ENCODE measurements at regions not wholly inside any gene's neighbourhood (a gene's known extent, or its start where the extent isn't known, plus 50 kb on each side); places are given as distances from the start of the nearest gene placed in this dataset.

DNA sequence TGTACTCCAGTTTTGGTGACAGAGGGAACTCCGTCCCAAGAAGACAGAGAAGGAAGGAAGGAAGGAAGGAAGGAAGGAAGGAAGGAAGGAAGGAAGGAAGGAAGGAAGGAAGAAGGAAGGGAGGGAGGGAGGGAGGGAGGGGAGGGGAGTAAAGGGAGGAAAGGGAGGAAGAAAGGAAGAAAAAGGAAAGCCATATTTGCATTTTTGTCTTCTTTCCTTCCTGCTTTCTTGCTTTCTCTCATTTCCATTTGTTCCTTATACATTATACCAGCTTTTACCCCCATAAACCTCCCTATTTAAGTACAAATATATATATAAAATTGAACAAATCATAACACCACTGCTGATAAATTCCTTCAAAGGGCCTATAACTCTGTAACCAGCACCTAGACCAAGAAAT is 151.8 kb downstream of the SMC2 start:
- Histone ChIP-seq H3K27ac (ENCODE audit: low read depth, low read length) (no peak overlapping the region), H3K4me3 (ENCODE audit: low read depth, low read length) (no peak overlapping the region), H3K4me1 (ENCODE audit: control insufficient read depth, insufficient read depth, low read length) (no peaks in the 10 kb centered on the region), H3K36me3 (ENCODE audit: control insufficient read depth, insufficient read depth, low read length) (no peaks in the 10 kb centered on the region), H3K9me3 (ENCODE audit: control insufficient read depth, insufficient read depth, low read depth, low read length) (no peaks in the 10 kb centered on the region), H3K27me3 (ENCODE audit: control insufficient read depth, insufficient read depth, low read length) (no peaks in the 10 kb centered on the region), H3K9ac (ENCODE audit: low read length) (no peak overlapping the region)

DNA sequence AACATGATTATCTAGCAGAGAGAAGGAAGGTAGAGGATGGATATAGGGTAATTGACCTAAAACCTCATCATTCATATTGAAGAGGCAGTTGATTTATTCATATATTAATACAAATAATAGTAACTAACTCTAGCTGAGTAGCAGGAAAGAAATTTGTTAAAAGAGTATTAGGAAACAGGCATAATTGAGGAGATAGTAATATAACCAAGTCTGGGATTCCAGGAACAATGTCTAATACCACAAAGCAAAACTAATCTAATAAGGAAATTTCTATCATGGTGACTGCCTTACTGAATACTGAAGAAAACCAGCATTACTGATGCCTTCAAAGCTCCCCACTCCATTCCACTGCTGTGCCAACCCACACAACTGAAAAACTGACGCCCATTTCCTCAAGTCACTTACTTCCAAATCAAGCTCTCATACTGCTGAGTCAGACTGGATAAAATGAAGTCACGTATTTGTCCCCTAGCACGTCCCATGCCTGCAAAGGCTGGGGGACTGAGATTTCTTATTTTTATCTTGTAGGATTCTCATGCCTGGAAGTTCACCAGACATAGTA is 153.9 kb downstream of the SMC2 start:
- H3K9ac ChIP-seq (ENCODE audit: low read length), result no peak overlapping the region
- no peaks in the 10 kb centered on the region for H3K36me3 ChIP-seq (ENCODE audit: control insufficient read depth, insufficient read depth, low read length)
- no peak overlapping the region for H3K27ac ChIP-seq (ENCODE audit: low read depth, low read length)
- no peaks in the 10 kb centered on the region for H3K4me1 ChIP-seq (ENCODE audit: control insufficient read depth, insufficient read depth, low read length)
- H3K9me3 ChIP-seq (ENCODE audit: control insufficient read depth, insufficient read depth, low read depth, low read length), result peaks cover 6% of the 10 kb centered on the region; the same call in 1 of the 2 replicates
- H3K4me3 ChIP-seq (ENCODE audit: low read depth, low read length), result no peak overlapping the region
- no peaks in the 10 kb centered on the region for H3K27me3 ChIP-seq (ENCODE audit: control insufficient read depth, insufficient read depth, low read length)

DNA sequence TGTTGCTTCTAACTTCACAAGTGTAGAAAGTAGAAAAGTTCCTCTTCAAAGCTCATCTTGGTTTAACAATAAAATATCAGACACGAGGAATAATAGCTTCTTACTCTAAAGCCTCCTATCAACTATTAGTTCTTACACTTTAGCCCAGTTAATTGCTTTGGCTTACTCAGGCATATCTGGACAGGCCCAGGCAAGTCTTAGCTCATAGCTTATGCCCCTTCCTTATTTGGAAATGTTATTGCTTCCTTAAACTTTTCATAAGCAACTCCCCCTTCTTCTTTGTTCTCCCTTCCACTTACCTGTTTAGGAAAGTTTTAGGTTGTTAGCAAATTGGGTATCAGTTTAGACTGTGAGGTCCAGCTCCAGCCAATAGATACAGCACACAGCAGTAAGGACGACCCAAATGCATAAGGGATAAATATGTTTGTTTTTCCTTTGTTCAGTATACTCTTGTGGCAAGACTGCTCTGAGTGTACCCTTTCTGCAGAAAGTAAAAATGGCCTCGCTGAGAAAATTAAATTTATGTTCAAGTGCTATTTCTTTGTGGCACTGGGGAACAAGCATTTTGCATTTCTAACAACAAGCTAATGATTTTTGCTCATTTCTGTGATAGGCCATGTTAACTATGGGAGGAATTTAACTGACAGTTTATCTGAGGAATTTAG is 162.1 kb downstream of the SMC2 start:
- peak overlapping the region; percentile 47 for H3K27ac ChIP-seq (ENCODE audit: low read depth, low read length)
- H3K9ac ChIP-seq (ENCODE audit: low read length), result no peak overlapping the region
- peaks cover 16% of the 10 kb centered on the region; the same call in 1 of the 2 replicates for H3K9me3 ChIP-seq (ENCODE audit: control insufficient read depth, insufficient read depth, low read depth, low read length)
- H3K27me3 ChIP-seq (ENCODE audit: control insufficient read depth, insufficient read depth, low read length), result no peaks in the 10 kb centered on the region
- no peak overlapping the region for H3K4me3 ChIP-seq (ENCODE audit: low read depth, low read length)
- H3K4me1 ChIP-seq (ENCODE audit: control insufficient read depth, insufficient read depth, low read length), result peaks cover 35% of the 10 kb centered on the region
- H3K36me3 ChIP-seq (ENCODE audit: control insufficient read depth, insufficient read depth, low read length), result no peaks in the 10 kb centered on the region

DNA sequence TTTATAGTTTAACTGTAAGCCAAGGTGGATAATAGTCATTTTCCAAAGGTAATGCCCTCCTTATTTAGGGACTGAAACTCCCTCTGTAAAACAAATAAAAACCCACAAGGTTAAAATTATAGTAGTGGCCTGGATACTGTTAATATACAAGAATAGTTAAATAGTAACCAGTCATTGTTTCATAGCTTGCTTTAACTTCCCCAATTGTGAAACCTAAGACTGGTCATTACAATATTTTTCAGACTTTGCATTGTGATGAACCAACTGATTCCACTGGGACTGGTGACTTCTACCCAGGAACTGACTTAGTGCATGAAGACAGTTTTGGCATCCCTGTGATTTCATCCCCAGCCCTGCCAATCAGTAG is 162.6 kb downstream of the SMC2 start:
- Histone ChIP-seq H3K4me3 (ENCODE audit: low read depth, low read length) (no peak overlapping the region), H3K9me3 (ENCODE audit: control insufficient read depth, insufficient read depth, low read depth, low read length) (peaks cover 16% of the 10 kb centered on the region; the same call in 1 of the 2 replicates), H3K36me3 (ENCODE audit: control insufficient read depth, insufficient read depth, low read length) (no peaks in the 10 kb centered on the region), H3K9ac (ENCODE audit: low read length) (no peak overlapping the region), H3K27me3 (ENCODE audit: control insufficient read depth, insufficient read depth, low read length) (no peaks in the 10 kb centered on the region), H3K27ac (ENCODE audit: low read depth, low read length) (peak overlapping the region; percentile 47; the same call in 1 of the 2 replicates), H3K4me1 (ENCODE audit: control insufficient read depth, insufficient read depth, low read length) (peaks cover 35% of the 10 kb centered on the region)

DNA sequence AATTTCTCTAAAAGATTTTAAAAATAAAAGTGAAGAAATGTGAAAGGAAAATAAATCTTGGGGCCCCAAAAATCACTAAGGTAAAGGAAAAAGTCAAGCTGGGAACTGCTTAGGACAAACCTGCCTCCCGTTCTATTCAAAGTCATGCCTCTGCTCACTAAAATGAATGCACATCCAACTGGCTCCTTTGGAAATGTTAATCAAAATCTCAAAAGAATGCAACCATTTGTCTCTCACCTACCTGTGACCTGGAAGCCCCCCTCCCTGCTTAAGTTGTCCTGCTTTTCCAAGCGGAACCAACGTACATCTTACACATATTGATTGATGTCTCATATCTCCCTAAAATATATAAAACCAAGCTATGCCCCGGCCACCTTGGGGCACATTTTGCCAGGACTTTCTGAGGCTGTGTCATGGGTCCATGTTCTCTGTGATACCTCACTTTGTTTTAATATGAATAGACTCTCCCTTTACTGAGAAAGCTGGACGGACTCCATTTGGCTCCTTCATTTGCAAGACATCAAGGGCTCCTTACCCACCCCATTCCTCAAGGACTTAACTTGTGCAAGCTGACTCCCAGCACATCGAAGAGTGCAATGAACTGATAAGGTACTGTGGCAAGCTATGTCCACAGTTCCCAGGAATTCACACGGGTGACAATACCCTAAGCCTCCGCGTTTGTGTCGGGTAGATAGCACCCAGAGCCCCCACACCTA is 164.3 kb downstream of the SMC2 start:
- H3K4me3 ChIP-seq (ENCODE audit: low read depth, low read length), result peak overlapping the region; percentile 40
- no peaks in the 10 kb centered on the region for H3K27me3 ChIP-seq (ENCODE audit: control insufficient read depth, insufficient read depth, low read length)
- H3K36me3 ChIP-seq (ENCODE audit: control insufficient read depth, insufficient read depth, low read length), result no peaks in the 10 kb centered on the region
- peaks cover 9% of the 10 kb centered on the region; the same call in 1 of the 2 replicates for H3K9me3 ChIP-seq (ENCODE audit: control insufficient read depth, insufficient read depth, low read depth, low read length)
- H3K4me1 ChIP-seq (ENCODE audit: control insufficient read depth, insufficient read depth, low read length), result peaks cover 35% of the 10 kb centered on the region
- H3K9ac ChIP-seq (ENCODE audit: low read length), result no peak overlapping the region
- peak overlapping the region; percentile 77; the same call in 1 of the 2 replicates for H3K27ac ChIP-seq (ENCODE audit: low read depth, low read length)

DNA sequence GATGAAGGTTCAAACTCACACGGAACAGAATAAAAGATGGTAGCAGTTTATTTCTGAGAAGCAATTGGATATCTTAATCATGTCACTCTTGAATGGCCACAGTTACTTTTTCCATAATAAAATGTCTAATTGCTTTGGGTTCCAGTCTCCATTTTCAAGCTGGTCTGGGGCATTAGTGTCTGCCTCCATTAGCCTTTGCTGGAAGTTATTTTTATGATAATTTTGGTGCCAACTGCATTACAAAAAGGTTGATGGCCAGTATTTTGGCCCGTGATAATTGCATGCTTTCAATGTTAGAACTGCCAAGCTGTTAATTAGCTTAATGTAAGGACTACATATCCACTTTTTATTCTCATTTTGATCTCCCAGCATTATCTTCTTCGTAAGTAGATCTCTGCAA is 165.9 kb downstream of the SMC2 start:
- no peaks in the 10 kb centered on the region for H3K27me3 ChIP-seq (ENCODE audit: control insufficient read depth, insufficient read depth, low read length)
- H3K9ac ChIP-seq (ENCODE audit: low read length), result no peak overlapping the region
- 0 out of 2 replicates have a peak overlapping the region, but pooled peaks have one; percentile 77 for H3K27ac ChIP-seq (ENCODE audit: low read depth, low read length)
- peaks cover 9% of the 10 kb centered on the region; the same call in 1 of the 2 replicates for H3K9me3 ChIP-seq (ENCODE audit: control insufficient read depth, insufficient read depth, low read depth, low read length)
- H3K4me3 ChIP-seq (ENCODE audit: low read depth, low read length), result no peak overlapping the region
- no peaks in the 10 kb centered on the region for H3K36me3 ChIP-seq (ENCODE audit: control insufficient read depth, insufficient read depth, low read length)
- H3K4me1 ChIP-seq (ENCODE audit: control insufficient read depth, insufficient read depth, low read length), result peaks cover 33% of the 10 kb centered on the region

DNA sequence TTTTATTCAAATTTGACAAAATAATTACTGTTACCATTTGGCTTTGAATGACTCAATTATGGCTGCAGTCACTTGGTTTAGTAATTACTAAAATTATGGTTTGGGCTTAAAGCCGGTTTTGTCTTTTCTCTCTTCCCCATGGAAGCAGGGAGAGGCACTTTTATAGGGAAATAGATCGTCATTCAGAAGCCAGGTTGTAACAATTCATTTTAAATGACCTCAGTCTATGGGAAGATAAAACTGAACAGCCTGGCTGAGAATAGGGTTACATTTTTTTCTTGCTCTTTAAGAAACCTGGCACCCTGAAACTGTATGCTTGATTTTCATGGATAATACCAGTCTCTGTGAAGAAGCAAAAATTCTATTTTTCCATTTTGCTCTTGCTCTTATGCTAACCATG is 169.8 kb downstream of the SMC2 start:
- Histone ChIP-seq H3K4me1 (ENCODE audit: control insufficient read depth, insufficient read depth, low read length) (peaks cover 19% of the 10 kb centered on the region), H3K36me3 (ENCODE audit: control insufficient read depth, insufficient read depth, low read length) (no peaks in the 10 kb centered on the region), H3K9me3 (ENCODE audit: control insufficient read depth, insufficient read depth, low read depth, low read length) (no peaks in the 10 kb centered on the region), H3K27ac (ENCODE audit: low read depth, low read length) (no peak overlapping the region), H3K4me3 (ENCODE audit: low read depth, low read length) (no peak overlapping the region), H3K9ac (ENCODE audit: low read length) (no peak overlapping the region), H3K27me3 (ENCODE audit: control insufficient read depth, insufficient read depth, low read length) (no peaks in the 10 kb centered on the region)

DNA sequence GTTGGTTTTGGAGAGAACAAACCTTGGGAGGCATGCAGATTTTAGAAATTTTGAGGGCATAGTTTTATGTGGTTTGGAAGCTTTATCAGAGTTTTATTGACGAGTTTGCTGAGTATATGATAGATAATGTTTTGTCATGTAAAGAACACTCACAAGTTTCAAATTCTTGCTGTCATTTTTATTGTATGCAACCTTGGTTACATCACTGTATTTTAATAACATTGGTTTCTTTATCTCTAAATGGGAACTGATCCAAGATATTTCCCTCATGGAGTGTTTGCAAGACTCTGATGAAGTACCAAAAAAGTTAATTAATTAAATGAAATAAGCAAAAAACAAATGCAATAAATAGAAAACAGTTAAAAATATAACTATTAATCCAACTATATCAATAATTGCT is 170.3 kb downstream of the SMC2 start:
- H3K9ac ChIP-seq (ENCODE audit: low read length), result no peak overlapping the region

DNA sequence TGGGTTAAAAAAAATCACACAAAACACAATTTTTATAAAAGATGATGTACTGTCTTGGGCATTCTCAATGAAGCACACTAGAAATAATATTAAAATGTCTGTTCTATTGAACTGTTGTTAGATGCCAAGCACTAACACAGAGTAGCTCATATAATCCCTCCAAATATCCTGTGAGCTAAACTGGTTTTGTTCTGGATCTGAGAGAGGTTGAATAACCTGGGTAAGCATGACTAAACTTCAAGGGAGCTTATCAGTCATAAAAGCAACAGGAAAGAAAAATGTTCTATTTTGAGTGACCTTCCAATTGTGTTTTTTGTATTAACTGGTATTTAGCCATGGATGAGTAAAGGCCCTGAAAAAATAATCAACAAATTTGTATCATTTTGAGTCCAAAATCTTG is 175.3 kb downstream of the SMC2 start:
- no peaks in the 10 kb centered on the region for H3K4me1 ChIP-seq (ENCODE audit: control insufficient read depth, insufficient read depth, low read length)
- no peaks in the 10 kb centered on the region for H3K36me3 ChIP-seq (ENCODE audit: control insufficient read depth, insufficient read depth, low read length)
- no peaks in the 10 kb centered on the region for H3K27me3 ChIP-seq (ENCODE audit: control insufficient read depth, insufficient read depth, low read length)
- no peak overlapping the region for H3K9ac ChIP-seq (ENCODE audit: low read length)
- no peak overlapping the region for H3K27ac ChIP-seq (ENCODE audit: low read depth, low read length)
- H3K4me3 ChIP-seq (ENCODE audit: low read depth, low read length), result no peak overlapping the region
- no peaks in the 10 kb centered on the region for H3K9me3 ChIP-seq (ENCODE audit: control insufficient read depth, insufficient read depth, low read depth, low read length)

More for the DNA sequence above, 170.3 kb downstream of the SMC2 start:
- Histone ChIP-seq H3K4me3 (ENCODE audit: low read depth, low read length) (no peak overlapping the region), H3K36me3 (ENCODE audit: control insufficient read depth, insufficient read depth, low read length) (no peaks in the 10 kb centered on the region), H3K4me1 (ENCODE audit: control insufficient read depth, insufficient read depth, low read length) (peaks cover 14% of the 10 kb centered on the region), H3K9me3 (ENCODE audit: control insufficient read depth, insufficient read depth, low read depth, low read length) (no peaks in the 10 kb centered on the region), H3K27me3 (ENCODE audit: control insufficient read depth, insufficient read depth, low read length) (no peaks in the 10 kb centered on the region), H3K27ac (ENCODE audit: low read depth, low read length) (no peak overlapping the region)

DNA sequence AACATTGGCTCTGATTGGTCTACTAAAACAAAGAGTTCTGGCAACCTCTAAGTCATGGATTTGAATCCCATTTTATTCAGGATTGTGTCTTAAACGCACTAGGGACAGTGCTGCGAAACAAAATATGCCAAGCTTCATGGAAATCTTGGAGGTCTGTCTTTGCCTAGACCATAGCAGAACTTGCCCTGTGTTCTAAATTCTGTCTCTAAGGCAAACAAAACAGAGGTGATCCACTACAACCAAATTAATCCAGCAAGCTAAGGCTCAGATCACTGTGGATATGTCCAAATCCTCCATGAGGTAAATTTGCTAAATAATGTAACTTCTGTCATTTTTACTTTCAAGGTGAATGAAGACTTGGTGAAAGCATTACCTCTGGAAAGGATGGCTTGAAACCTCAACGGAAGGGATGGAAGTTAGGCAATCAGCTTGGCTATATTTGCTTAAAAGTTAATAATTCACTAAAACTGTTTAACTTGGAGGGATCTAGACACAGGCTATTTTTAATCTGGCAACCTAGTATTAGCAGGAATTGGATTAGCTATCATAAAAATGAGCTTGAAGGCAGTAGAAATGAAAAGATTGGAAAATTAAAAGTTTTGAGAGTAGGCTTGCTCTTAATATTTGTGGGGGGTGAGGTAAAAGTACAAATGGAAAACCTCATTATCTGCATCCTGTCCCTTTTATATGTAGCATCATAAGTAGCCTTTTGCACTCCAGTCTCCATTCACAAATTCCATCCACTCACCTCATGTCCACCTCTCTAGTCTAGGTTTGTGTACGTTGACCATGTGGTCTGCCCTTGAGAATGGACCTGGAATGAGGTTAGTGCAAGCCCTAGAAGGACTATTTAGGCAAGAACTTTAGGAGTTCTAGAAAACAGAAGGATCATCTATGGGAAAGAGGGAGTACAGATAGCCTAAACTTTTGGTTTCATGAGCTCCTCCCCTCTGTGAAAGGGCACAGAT is 176.2 kb downstream of the SMC2 start:
- no peaks in the 10 kb centered on the region for H3K36me3 ChIP-seq (ENCODE audit: control insufficient read depth, insufficient read depth, low read length)
- no peaks in the 10 kb centered on the region for H3K4me1 ChIP-seq (ENCODE audit: control insufficient read depth, insufficient read depth, low read length)
- H3K9me3 ChIP-seq (ENCODE audit: control insufficient read depth, insufficient read depth, low read depth, low read length), result no peaks in the 10 kb centered on the region
- no peak overlapping the region for H3K4me3 ChIP-seq (ENCODE audit: low read depth, low read length)
- H3K27me3 ChIP-seq (ENCODE audit: control insufficient read depth, insufficient read depth, low read length), result no peaks in the 10 kb centered on the region
- no peak overlapping the region for H3K9ac ChIP-seq (ENCODE audit: low read length)
- H3K27ac ChIP-seq (ENCODE audit: low read depth, low read length), result no peak overlapping the region

Measured in HUES6 (cell line).